LNCAP (cell line): ENCODE measurements at regions not wholly inside any gene's neighbourhood (a gene's known extent, or its start where the extent isn't known, plus 50 kb on each side); places are given as distances from the start of the nearest gene placed in this dataset.

Source experiments
- TF ChIP-seq, protein P1 (sequence below): fragments of 450-650 bp; IDR thresholded peaks from 2 replicates; pipeline ENCODE4 v1.5.1; 2017; ENCODE audit warnings: mild to moderate bottlenecking

DNA sequence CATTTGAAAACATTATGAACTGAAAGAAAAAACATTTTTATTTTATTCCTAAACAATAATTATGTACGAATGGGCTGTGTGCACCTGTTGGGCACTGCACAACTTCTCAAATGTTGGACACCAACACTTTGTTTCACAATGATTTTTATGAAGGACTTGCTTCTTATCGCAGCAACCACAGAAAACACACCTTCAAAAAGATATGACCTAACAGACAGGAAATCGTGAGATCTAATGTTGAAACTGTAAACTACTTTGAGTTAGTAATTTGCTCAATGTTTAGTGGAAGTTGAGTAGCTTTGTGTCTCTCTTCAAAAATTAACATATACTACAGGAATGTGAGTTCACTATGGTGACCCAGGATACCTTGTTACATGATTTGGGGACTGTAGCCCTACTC lies 98.6 kb downstream of the NXPE2 start:
- TF ChIP-seq, protein P1, sequence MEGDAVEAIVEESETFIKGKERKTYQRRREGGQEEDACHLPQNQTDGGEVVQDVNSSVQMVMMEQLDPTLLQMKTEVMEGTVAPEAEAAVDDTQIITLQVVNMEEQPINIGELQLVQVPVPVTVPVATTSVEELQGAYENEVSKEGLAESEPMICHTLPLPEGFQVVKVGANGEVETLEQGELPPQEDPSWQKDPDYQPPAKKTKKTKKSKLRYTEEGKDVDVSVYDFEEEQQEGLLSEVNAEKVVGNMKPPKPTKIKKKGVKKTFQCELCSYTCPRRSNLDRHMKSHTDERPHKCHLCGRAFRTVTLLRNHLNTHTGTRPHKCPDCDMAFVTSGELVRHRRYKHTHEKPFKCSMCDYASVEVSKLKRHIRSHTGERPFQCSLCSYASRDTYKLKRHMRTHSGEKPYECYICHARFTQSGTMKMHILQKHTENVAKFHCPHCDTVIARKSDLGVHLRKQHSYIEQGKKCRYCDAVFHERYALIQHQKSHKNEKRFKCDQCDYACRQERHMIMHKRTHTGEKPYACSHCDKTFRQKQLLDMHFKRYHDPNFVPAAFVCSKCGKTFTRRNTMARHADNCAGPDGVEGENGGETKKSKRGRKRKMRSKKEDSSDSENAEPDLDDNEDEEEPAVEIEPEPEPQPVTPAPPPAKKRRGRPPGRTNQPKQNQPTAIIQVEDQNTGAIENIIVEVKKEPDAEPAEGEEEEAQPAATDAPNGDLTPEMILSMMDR: no peak

DNA sequence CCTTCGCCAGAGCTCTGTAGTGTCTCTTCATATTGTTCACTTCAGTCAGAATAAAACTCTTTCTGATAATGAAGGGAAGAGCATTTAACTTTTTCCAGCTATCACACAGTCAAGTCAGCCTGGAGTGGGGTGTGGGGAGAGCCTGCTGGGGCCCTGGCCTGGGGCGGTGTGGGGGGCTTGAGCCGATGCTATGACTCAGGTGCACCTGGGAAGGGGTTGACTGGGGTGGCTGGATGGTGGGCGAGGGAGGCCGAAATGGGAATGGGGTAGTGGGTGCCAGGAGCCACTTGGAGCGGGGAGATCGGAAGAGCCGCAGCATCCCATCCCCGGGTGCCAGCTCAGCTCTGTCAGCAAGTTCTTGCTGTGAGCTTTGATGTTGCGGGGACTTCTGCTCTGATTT lies 100.9 kb downstream of the NXPE2 start:
- TF ChIP-seq, protein P1: no peak

DNA sequence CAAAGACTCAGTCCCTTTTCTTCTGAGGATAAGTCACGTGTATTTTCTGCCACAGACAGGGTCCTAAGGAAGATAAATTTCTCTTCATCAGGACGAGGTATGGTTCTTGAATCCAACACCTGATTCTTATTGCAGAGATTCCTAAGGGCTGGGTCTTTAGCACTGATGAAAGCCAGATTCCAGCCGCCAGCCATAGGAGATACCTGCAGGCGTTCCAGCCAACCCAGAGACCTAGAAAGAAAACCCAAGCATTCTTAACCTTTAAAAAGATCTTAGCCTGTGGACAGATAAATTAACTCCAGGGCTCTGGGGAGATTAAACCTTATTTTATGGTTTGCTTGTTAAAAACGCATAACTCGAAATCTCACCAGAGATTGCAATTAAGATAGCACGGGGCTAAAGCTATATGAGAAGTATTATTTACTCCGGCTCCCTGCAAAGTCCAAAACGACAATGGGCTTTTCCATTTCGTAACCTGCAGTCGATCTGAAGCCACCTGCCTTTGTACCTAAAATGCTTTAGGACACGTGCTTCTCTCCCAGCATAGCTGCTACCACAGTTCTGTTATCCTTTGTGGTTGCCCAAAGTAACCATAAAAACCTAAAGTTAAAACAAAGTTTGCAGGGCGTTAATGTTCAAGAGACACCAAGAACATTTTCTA lies 104.5 kb downstream of the NXPE2 start:
- TF ChIP-seq, protein P1: no peak

DNA sequence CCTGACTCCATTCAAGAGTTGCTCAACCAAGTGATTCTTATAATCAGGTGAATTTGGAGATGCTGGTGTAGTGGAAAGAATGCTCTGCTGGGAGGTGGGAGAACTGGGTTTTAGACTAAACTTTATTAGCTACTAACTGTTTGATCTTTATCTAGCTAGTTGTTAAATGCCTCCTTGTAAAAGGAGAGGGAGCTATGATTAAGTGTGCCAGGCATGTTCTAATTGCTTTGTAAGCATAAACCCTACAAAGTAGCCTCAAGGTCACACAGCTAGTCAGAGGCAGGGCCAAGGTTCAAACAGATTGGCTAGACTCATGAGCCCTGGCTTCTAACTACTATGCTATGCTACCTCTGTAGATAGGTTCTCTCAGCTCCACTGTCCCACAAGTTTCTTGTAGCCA lies 105.5 kb downstream of the NXPE2 start:
- TF ChIP-seq, protein P1: no peak

DNA sequence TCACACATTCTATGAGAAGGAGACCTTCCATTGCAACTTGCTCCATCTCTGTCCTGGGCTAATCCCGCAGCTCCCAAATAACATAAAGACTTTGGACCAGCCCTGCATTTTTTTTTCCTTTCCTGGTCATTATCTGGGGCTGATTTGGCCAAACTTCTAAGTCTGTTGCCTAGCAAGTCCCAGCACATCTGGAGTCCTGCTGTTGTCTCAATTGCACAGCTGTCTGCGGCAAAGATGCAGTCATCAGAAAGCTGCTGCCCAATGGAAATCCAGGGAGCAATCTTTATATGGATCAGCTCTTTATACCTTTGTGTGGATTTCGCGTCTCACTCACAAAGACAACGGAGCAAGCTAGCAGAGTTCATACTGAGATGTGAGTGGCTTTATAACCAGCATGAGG lies 105.9 kb downstream of the NXPE2 start:
- TF ChIP-seq, protein P1: no peak

DNA sequence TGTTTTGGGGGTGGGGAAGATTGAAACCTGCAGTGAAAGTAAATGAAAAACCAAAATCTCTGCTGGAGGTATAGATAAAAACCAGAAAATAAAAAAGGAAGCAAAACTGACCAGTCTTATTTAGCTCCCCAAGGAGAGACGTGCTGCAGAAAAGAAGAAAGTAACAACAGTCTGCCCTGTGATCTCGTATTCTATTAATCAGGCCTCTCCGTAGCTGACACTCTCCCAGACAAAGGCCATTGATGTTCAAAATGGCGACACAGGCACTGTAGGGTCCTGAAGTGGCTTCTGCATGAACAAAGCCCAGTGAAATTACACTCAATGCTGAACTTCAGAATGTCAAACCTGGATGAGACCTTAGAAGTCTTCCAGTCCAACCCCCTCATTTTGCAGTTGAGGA lies 106.6 kb downstream of the NXPE2 start:
- TF ChIP-seq, protein P1: no peak

DNA sequence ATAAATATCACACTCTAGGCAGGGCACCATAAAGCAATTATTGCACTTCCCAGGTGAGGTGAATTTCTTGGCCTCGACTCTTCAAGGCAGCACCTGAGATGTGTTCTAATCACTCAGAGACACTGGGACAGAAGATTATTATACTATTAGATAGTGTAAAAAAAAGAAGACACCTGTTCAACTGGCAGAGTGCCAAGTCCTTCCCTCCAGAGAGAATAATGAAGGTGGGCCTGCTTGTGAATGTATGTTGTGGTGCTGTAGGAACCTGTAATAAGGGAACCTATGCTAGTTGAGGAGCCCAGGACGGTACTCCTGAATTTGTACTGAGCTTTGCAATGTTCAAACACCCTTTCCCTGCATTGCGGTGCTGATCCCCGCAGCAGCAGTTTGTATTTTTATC lies 107.5 kb downstream of the NXPE2 start:
- TF ChIP-seq, protein P1: no peak

DNA sequence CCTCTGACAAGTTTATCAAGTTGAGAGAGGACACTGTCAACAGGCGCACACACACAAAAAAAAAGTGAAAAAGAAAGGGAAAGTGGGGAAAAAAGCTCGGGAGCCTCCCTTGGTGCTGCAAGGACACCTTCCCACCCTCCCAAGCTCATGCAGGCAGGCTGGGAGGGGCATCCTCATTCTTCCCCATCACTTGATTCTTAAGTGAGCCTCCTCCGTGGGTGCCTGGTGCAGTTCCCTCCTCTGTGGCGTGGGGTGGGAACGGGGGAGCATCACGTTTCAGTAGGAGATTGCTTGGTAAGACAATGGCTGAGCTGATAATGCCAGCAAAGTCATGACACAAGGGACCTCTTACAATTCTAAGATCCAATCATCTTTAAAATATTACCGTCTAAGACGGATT lies 108.8 kb downstream of the NXPE2 start:
- TF ChIP-seq, protein P1: no peak
